Muscle of arm (tissue), 1 donor: ENCODE measurements at regions not wholly inside any gene's neighbourhood (a gene's known extent, or its start where the extent isn't known, plus 50 kb on each side); places are given as distances from the start of the nearest gene placed in this dataset.
A peak's percentile ranks its signal among the peaks of the same experiment; 100 is the strongest.

Source experiments
- DNase-seq: peaks from one replicate; pipeline ENCODE4 v3.0.0-alpha.2; 2013

- DNase-seq = no peak
These were observed 199.8 kb upstream of the POU3F2 start for GRCh38 chr6:98634569-98634968.

GRCh38 chr6:98635191-98635590 lies 199.2 kb upstream of the POU3F2 start:
- no peak for DNase-seq

- DNase-seq = no peak
These were observed 197.4 kb upstream of the POU3F2 start for GRCh38 chr6:98636941-98637340.

DNA sequence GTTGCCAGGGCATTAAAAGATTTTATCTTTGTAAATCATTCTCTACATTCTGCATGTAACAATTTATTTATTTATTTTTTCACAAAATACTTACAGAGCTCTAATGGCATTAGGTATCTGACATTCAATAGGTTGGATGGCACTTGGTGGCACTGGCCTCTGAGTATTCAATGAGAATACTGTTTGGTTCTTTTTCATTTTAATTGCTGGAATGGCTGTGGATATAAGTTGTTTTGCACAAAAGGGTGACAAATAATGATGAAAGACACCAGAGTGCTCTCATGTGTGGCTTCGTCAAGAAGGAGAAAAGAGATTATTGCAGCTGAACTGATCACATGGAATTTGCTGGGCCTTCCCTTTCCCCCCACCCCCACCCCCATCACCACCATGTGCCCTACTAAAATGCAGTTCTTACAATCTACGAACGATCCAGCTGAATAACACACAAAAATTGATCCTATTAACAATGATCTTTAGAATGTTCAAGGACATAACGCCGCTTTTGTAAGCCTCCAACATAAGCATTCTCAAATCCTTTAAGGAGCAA lies 195.2 kb upstream of the POU3F2 start:
- no peak for DNase-seq

DNA sequence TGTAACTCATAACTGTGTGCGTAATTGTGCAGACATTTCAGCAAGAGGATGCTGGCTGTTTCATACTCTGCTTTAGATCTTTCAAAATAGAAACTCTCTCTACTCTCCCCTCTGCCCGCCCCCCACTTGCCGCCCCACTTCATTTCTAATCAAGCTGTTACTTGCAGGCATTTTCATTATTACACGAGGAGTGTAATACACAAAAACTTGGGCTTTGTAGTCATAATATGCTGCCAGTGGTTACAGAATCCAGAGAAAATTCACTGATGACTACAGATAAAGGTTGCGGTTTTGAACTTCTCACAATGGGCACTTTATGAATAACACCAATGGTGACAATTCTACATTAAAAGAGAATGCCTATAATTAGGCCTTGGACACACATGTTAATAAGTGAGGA lies 194.0 kb upstream of the POU3F2 start:
- no peak for DNase-seq

GRCh38 chr6:98641949-98642719 lies 192.2 kb upstream of the POU3F2 start:
- DNase-seq = no peak

DNA sequence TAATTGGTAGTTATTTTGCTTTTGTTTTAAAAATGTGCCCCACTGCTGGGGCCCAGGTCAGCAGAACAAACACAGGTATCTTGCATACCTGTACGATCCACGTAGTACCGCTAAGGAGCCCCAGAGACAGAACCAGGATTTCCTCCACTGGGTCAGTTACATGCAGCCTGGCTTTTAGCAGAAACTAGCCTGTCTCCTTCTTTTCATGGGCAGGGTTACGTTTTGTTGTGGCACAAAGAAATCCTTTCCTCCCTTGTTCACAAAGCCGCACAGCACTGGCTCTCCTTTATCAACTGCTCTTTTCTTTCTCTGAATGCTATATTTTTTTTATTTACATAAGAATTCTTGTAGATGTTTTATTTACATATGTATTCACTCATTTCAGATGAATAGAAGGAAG lies 190.3 kb upstream of the POU3F2 start:
- no peak for DNase-seq

DNA sequence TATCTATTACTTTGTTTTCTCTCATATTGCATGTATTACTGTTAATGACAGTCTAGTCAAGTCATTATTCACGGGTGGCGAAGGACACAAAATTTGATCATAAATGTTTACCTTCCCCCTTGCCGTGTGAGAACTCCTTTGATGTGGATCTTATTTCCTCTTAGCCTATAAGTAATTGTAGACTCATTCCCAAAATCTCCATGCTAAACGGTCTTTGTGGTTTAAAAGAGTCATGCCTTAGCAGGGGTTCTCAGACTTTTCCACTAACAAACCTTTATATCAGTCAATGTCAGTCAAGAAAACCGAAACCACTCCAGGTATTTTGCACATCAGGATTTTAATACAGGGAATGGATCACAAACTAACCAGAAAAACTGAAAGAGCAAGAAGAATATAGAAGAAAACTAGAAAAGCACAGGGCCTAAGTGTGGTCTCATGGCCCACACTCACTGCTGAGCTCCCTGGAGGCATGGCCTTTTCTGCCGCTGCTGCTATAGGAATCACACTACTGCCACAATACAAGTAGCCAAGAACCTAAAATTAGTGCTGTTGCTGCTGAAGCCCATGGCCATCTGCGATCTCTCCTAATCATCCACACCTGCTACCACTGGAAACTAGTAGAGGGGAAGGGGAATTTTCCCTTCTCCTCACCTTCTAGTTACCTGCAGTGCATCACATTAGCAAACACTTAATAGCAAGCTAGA lies 186.0 kb upstream of the POU3F2 start:
- DNase-seq = no peak

GRCh38 chr6:98650941-98651340 lies 183.4 kb upstream of the POU3F2 start:
- DNase-seq = no peak

DNA sequence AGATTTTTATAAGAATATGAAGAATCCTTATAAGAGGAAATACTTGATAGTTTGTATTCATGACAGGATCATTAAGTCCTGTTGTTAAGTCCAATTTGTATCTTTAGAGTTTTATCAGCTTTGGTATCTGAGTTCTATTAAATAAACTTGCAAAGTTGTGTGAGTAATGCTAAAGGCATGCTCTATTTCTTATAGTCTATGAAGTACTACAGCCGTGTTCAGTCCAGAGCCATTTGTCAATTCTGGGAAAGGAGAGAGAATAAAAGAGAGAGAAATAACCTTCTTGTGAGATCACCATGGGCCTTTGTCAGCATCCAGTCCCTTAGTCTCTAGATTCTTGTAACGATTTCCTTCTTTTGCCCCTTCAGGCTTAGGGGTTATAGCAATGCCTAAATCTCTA lies 181.2 kb upstream of the POU3F2 start:
- DNase-seq = no peak

DNA sequence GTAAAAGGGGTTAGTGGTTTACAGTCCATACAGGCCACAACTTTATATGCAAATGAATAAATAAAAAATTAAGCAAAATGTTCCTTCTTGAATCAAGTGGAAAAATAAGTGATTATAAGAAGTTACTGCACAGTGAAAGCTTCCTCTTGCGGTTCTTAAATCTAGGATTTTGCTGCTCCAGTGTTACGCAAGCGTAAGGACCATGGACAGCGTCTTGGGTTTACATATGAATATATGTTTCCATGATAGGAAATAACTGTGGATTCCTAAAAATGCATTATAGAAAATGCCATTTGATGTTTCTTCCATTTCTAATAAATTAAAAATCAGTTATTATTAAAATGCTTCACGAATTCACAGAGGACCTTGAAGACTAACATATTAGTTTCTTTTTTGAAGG lies 176.6 kb upstream of the POU3F2 start:
- DNase-seq = peak; percentile 58

- DNase-seq = no peak
These were observed 165.0 kb upstream of the POU3F2 start for GRCh38 chr6:98669371-98669770.

- no peak for DNase-seq
These were observed 164.2 kb upstream of the POU3F2 start for GRCh38 chr6:98670045-98670746.

GRCh38 chr6:98672681-98673475 lies 161.5 kb upstream of the POU3F2 start:
- DNase-seq = no peak

DNA sequence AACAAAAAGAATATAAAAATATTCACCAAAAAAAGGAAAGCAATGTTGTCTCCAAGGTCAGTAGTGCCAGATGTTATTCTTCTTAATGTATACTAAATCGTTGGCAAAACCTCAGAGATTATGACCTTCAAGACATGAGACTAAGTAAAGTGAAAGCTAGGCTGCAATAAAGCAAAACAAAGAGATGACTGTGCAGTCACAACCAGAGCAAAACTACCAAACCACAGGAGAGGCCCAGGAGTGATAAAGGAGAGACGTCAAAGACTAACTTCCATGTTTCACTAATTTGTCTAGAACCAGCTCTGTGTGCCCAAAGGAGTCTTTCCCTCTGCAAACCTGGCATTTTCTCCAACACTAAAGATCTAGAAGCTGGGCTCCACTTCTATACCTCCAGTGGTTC lies 155.9 kb upstream of the POU3F2 start:
- no peak for DNase-seq

DNA sequence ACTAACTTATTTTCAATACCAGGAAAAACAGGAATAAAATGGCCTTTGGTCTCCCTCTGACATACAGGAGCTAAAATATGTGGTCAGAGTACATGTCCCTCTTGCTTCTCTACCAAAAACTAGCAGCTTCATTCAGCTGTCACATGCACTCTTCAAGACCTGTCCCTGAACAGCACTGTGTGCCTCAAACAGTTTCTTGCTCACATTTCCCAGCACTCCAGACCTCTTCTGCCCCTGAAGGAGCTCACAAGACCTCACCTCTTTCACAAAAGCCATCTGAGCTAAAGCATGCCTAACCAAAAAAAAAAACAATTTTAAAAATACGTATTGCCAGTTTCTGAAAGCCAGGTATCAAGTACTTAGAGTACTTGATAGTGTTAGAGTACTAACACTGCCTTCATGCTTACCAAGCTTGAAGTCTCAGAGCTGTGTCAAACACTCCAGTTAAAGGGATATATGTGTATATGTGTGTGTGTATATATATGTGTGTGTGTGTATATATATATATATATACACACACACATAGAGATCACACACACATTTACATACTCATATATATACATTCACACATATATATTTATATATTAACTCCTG lies 148.3 kb upstream of the POU3F2 start:
- no peak for DNase-seq

DNA sequence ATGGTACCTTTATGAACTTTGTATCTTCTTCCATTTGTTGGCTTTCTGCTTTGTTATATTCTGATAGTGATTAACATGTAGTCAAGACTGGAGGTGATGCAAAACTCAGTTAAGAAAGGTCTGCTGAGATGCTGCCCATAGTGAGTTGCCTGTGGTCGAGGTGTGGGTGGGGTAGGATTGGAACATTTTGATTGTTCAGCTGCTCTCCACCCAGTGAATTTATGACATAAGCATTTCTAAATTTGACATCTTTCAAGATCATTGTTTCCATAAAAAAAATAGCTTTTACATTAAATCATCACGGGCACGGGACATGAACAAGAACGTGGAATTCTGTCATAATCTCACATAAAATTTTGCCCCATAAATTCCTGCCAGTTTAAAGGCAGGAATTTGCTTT lies 146.6 kb upstream of the POU3F2 start:
- DNase-seq = no peak

DNA sequence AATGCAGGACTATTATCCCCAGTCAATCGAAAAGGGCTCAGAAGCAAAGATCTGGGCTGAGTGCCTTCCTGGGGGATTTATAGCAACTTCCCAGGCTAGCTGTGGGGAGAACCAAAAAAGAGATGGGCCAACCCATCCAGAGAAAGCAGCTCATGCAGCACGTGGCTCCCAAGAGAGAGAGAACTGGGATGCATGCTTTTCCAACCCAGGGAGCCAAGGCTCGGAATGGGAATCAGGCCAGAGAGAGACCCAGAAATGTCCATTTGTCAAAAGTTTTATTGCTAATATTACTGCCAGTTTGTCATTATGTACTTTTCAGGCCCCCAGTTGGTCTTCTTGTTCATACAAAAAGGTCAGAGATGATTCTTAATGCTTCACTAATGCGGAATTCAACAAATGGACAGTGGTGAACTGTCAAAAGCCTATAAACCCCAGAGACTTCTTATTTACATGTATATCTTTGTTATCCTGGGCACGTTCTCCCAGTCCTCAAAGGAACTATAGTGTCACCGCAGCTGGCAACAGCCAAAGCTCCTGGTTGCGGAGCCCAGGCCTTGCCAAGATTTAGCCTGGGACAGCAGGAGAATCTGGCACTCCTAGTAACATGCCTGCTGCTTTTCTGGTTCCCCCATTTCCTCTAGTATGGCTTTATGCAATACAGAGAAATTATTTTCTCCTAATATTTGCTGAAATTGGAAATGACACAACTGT lies 139.1 kb upstream of the POU3F2 start:
- DNase-seq = no peak

DNA sequence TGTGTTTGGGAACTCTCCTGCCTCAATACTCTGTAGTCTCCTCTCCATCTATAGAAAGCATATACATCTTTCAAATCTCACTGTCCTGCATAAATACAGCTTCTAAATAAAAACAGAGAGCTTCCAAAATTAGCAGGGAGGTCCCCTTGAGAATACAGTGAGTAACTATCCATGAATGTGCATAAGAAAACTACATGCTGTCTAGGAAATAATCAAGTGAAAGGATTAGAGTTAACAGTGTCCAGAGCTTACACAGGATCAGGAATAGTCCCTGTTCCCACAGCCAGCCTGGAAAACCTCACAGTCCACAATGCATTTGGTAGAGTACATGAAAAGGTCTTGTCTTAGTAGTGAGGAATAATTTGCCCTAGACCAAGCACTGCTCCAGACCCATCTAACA lies 123.0 kb upstream of the POU3F2 start:
- no peak for DNase-seq

- DNase-seq = no peak
These were observed 118.0 kb upstream of the POU3F2 start for GRCh38 chr6:98716341-98716740.
